ENCODE measurements at regions not wholly inside any gene's neighbourhood (a gene's known extent, or its start where the extent isn't known, plus 50 kb on each side); places are given as distances from the start of the nearest gene placed in this dataset.
"Not testable (repeated sequence)": the region's sequence is repeated elsewhere in the genome, so short reads cannot be mapped to it uniquely, and the experiment has no call there.

DNA sequence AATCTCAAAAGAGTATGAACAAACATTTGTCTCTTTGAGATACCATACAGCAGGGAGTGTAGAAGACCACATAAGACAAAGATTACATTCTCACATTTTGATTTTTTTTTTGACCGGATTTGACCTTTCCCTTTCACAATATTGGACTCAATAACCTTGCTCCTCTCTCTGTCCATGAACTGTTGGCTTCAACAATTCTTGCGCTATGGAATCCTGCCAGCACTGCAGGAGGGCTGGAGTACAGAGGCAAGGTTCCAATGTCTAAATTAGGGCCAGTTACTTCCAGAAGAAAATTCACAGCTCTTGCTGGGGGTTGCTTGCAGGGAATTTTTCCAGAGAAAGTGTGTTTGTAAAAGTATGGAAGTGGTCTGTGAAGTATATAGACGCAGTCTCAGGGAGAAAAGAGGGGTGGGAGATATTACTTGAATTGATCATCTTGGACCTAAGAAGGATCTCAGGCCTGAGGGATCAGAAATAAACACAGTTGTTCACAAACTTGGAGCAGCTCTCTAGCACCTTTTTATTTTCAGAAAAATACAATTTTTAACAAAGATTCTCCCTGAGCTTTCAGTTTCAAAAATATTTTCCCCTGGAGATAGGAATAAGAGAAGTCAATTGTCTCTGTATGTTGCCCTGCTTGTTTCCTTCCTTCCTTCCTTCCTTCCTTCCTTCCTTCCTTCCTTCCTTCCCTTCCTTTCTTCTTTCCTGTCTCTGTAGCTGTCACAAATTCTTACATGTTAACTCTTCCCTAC, 765.9 kb downstream of the BCKDHB start:
- no peak overlapping the region for H3K4me3 Mint-ChIP-seq
- no peaks in the 10 kb centered on the region for H3K9me3 Mint-ChIP-seq
- H3K4me1 Mint-ChIP-seq (ENCODE audit: unreplicated experiment), result peaks cover 6% of the 10 kb centered on the region
- H3K27me3 Mint-ChIP-seq, result no peaks in the 10 kb centered on the region
- H3K27ac Mint-ChIP-seq, result no peak overlapping the region
- TF ChIP-seq, protein P1, sequence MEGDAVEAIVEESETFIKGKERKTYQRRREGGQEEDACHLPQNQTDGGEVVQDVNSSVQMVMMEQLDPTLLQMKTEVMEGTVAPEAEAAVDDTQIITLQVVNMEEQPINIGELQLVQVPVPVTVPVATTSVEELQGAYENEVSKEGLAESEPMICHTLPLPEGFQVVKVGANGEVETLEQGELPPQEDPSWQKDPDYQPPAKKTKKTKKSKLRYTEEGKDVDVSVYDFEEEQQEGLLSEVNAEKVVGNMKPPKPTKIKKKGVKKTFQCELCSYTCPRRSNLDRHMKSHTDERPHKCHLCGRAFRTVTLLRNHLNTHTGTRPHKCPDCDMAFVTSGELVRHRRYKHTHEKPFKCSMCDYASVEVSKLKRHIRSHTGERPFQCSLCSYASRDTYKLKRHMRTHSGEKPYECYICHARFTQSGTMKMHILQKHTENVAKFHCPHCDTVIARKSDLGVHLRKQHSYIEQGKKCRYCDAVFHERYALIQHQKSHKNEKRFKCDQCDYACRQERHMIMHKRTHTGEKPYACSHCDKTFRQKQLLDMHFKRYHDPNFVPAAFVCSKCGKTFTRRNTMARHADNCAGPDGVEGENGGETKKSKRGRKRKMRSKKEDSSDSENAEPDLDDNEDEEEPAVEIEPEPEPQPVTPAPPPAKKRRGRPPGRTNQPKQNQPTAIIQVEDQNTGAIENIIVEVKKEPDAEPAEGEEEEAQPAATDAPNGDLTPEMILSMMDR (conservative IDR thresholded peaks at IDR 0.05), result no peak
- DNase-seq (ENCODE audit: extremely low spot score, unreplicated experiment), result no peak
- no peaks in the 10 kb centered on the region for H3K36me3 Mint-ChIP-seq

DNA sequence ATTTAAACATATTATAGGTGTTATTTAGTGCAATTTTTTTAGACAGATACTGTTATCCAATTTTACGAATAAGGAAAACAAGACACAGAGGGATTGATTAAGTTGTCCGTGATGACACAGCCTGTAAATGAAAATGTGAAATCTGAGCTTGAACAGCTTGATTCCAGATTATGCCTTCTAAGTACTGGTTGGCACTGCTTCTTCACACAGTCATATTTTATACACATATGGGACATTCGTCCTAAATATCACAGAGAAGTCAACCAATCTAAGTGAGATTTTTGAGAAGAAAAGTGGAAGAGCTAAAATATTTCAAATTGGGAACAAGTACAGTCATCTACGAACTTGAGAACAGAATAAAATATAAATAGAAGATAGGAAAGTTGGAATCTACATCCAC, 756.3 kb downstream of the BCKDHB start:
- no peak for DNase-seq (ENCODE audit: extremely low spot score, unreplicated experiment)
- Mint-ChIP-seq H3K9me3 (no peaks in the 10 kb centered on the region), H3K4me3 (no peak overlapping the region), H3K27ac (no peak overlapping the region), H3K27me3 (no peaks in the 10 kb centered on the region), H3K36me3 (no peaks in the 10 kb centered on the region), H3K4me1 (ENCODE audit: unreplicated experiment) (no peaks in the 10 kb centered on the region)
- TF ChIP-seq, protein P1 (conservative IDR thresholded peaks at IDR 0.05), result no peak

DNA sequence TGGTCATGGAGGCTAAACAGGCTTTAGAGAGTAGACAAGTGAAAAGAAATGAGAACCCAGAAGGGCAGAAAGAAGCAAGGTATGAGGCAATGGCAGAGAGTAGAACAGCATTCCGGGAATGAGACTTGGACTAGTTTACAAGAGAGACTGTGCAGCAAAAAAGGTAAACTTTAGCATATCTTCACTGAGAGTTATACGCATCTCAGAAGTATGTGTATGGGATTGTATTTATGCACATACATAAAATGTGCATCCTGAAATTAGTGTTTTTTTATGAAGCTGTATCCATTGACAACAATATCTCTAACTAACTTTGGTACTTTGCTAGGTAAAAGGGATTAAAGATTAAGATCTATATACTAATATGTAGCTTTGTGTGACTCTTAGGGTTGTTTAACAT, 753.6 kb downstream of the BCKDHB start:
- H3K4me3 Mint-ChIP-seq, result no peak overlapping the region
- no peak for DNase-seq (ENCODE audit: extremely low spot score, unreplicated experiment)
- H3K4me1 Mint-ChIP-seq (ENCODE audit: unreplicated experiment), result no peaks in the 10 kb centered on the region
- H3K27me3 Mint-ChIP-seq, result no peaks in the 10 kb centered on the region
- TF ChIP-seq, protein P1 (conservative IDR thresholded peaks at IDR 0.05), result no peak
- H3K9me3 Mint-ChIP-seq, result no peaks in the 10 kb centered on the region
- no peak overlapping the region for H3K27ac Mint-ChIP-seq
- no peaks in the 10 kb centered on the region for H3K36me3 Mint-ChIP-seq

DNA sequence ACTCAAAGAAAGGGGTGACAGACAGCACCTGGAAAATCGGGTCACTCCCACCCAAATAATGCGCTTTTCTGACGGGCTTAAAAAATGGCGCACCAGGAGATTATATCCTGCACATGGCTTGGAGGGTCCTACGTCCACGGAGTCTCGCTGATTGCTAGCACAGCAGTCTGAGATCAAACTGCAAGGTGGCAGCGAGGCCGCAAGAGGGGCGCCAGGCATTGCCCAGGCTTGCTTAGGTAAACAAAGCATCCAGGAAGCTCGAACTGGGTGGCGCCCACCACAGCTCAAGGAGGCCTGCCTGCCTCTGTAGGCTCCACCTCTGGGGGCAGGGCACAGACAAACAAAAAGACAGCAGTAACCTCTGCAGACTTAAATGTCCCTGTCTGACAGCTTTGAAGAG, 741.5 kb downstream of the BCKDHB start:
- DNase-seq (ENCODE audit: extremely low spot score, unreplicated experiment), result not testable (repeated sequence)
- peaks cover 19% of the 10 kb centered on the region for H3K9me3 Mint-ChIP-seq

DNA sequence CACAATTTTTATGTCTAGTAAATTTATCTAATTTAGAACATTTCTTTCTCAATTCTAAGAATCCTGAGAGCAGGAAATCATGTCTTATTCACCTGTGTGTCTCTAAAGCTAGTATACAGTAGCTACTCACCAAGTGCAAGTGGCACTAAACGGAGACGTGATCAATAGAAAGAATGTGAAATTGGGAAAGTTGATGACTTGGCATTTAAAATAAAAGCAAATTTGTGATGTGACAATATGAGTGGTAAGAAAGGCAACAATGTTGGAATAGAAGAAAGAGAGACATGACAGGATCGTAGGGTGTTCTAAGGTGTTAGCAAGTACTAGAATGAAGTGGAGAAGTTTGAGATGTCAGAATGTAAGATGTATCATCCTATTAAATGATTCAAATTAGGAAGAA, 725.9 kb downstream of the BCKDHB start:
- Mint-ChIP-seq H3K9me3 (no peaks in the 10 kb centered on the region), H3K27me3 (no peaks in the 10 kb centered on the region), H3K4me1 (ENCODE audit: unreplicated experiment) (no peaks in the 10 kb centered on the region), H3K27ac (no peak overlapping the region), H3K4me3 (no peak overlapping the region), H3K36me3 (no peaks in the 10 kb centered on the region)
- no peak for DNase-seq (ENCODE audit: extremely low spot score, unreplicated experiment)
- TF ChIP-seq, protein P1 (conservative IDR thresholded peaks at IDR 0.05), result no peak

More for the DNA sequence above, 741.5 kb downstream of the BCKDHB start:
- not testable (repeated sequence) for H3K4me3 Mint-ChIP-seq; H3K27me3 Mint-ChIP-seq; H3K36me3 Mint-ChIP-seq; H3K4me1 Mint-ChIP-seq (ENCODE audit: unreplicated experiment); H3K27ac Mint-ChIP-seq

DNA sequence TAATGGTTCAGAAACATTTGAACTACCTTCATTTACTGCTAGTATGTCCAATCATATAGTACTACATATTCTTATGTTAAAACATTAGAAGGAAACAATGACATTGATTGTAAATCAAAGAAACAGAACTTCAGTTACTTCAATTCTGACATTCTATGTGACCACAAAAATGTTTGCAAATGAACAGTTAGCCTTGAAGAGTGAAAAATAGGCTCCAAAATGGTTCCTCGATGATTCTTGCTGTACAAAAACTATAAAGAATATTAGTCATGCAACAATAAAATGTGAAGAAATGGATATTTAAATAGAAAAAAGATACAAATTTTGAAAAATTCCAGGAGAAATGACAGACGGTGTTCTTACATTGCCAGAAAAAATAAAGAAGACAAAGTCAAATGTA, 686.9 kb downstream of the BCKDHB start:
- Mint-ChIP-seq H3K4me3 (no peak overlapping the region), H3K36me3 (no peaks in the 10 kb centered on the region), H3K27ac (no peak overlapping the region), H3K4me1 (ENCODE audit: unreplicated experiment) (no peaks in the 10 kb centered on the region), H3K27me3 (no peaks in the 10 kb centered on the region), H3K9me3 (no peaks in the 10 kb centered on the region)
- no peak for DNase-seq (ENCODE audit: extremely low spot score, unreplicated experiment)
- TF ChIP-seq, protein P1 (conservative IDR thresholded peaks at IDR 0.05), result no peak
